ENCODE measurements at regions not wholly inside any gene's neighbourhood (a gene's known extent, or its start where the extent isn't known, plus 50 kb on each side); places are given as distances from the start of the nearest gene placed in this dataset.
A peak's percentile ranks its signal among the peaks of the same experiment; 100 is the strongest.
"Not testable (repeated sequence)": the region's sequence is repeated elsewhere in the genome, so short reads cannot be mapped to it uniquely, and the experiment has no call there.

DNA sequence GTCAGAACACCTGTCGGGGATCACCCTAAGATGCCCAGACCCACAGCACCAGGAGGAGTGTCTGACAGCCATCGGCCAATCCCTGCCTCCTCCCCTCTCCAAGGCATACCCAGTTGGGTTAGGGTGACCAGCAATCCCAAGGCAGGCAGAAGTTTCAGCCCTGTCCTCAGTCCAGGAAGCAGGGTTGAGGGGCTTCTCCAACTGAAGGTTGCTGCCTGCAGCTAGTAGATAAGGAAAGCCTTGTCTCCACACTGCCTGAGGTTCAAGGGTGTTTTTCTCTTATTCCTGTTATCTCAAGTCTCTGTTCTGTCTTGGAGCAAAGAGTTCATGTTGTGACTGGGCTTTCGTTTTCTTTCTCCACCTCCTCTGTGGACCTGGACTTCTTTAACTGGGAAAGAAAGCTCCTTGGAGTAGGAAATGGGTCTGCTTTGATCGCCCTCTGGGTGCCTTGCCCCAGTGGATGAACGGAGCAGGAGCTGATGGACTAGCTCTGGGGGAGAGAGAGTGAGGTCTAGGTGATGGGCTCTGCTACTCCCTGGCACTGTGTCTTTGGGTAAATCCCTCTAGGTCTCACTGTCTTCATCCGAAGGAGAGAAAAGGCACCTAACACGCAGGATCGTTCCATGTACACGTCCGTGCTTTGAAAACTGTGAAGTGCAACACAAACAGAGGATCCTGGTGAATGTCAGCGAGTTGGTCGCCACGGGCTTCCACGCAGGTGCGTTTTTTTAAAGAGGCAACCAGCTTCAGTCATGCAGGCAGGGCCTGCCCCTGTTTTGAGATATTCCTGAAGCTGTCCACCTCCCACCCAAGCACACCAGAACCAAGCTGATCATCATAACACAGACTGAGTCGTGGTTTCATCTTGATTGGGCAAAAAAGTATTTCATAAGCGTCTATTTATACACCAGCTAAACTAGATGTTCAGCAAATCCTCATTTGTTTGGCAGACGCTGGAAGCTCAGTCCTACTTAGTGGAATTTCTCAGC is 52.5 kb upstream of the FOXN3 start:
- WGBS, 2 donors = 55 to 59% methylated on average over 18 of the region's 18 CpGs
- no peaks in the 10 kb centered on the region for H3K27me3 ChIP-seq (ENCODE audit: control insufficient read depth in 1 of 2, insufficient read depth in 2 of 2, low read length in 1 of 2)
- H3K4me3 ChIP-seq (ENCODE audit: low read length in 2 of 2) = no peak overlapping the region
- no peaks in the 10 kb centered on the region for H3K36me3 ChIP-seq (ENCODE audit: control insufficient read depth in 1 of 2, insufficient read depth in 2 of 2, low read length in 1 of 2)
- H3K27ac ChIP-seq (ENCODE audit: low read depth in 1 of 2, low read length in 2 of 2) = peak overlapping the region in 1 of 2 donors; percentile 56
- H3K9me3 ChIP-seq (ENCODE audit: control insufficient read depth, low read length) = no peaks in the 10 kb centered on the region
- DNase-seq = no peak
- peak; percentile 56 for ATAC-seq (ENCODE audit: low FRiP score)
- peaks cover 0 to 4% of the 10 kb centered on the region in 2 donors for H3K4me1 ChIP-seq (ENCODE audit: control insufficient read depth in 1 of 2, insufficient read depth in 2 of 2, low read length in 2 of 2)
- intact Hi-C loops (cut with DNase I) = no loop called here

DNA sequence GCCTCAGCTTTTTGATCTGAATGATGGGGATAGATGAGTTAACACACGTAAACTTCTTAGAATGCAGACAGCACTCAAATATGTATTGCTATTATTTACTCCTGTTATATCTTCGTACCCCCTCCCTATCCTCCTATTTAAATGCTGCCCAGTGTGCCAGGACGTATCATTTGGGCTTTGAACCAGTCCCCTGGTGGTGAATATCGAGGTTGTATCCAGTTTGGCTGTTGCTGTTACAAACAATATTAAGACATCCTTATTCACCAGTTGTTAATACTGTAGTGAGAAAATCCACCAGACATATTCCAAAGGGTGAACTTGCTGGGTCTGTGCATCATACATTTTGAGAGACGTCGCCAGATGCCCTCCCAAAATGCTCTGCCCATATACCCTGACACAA is 51.5 kb upstream of the FOXN3 start:
- Histone ChIP-seq H3K27ac (ENCODE audit: low read depth in 1 of 2, low read length in 2 of 2) (no peak overlapping the region), H3K4me1 (ENCODE audit: control insufficient read depth in 1 of 2, insufficient read depth in 2 of 2, low read length in 2 of 2) (peaks cover 0 to 4% of the 10 kb centered on the region in 2 donors), H3K9me3 (ENCODE audit: control insufficient read depth, low read length) (no peaks in the 10 kb centered on the region), H3K36me3 (ENCODE audit: control insufficient read depth in 1 of 2, insufficient read depth in 2 of 2, low read length in 1 of 2) (no peaks in the 10 kb centered on the region), H3K4me3 (ENCODE audit: low read length in 2 of 2) (no peak overlapping the region), H3K27me3 (ENCODE audit: control insufficient read depth in 1 of 2, insufficient read depth in 2 of 2, low read length in 1 of 2) (no peaks in the 10 kb centered on the region)
- ATAC-seq (ENCODE audit: low FRiP score) (no peak), DNase-seq (no peak)
- intact Hi-C loops (cut with DNase I) = no loop called here
- WGBS, 2 donors = 95 to 97% methylated on average over 6 of the region's 6 CpGs

GRCh38 chr14:89468030-89468429 is 51.0 kb upstream of the FOXN3 start:
- WGBS, 2 donors = 71 to 75% methylated on average over 6 of the region's 6 CpGs
- H3K27ac ChIP-seq (ENCODE audit: low read depth in 1 of 2, low read length in 2 of 2); H3K4me3 ChIP-seq (ENCODE audit: low read length in 2 of 2); H3K4me1 ChIP-seq (ENCODE audit: control insufficient read depth in 1 of 2, insufficient read depth in 2 of 2, low read length in 2 of 2); H3K9me3 ChIP-seq (ENCODE audit: control insufficient read depth, low read length); DNase-seq; intact Hi-C loops (cut with DNase I); H3K27me3 ChIP-seq (ENCODE audit: control insufficient read depth in 1 of 2, insufficient read depth in 2 of 2, low read length in 1 of 2); H3K36me3 ChIP-seq (ENCODE audit: control insufficient read depth in 1 of 2, insufficient read depth in 2 of 2, low read length in 1 of 2); ATAC-seq (ENCODE audit: low FRiP score): not testable (repeated sequence)

- Histone ChIP-seq H3K9me3 (ENCODE audit: control insufficient read depth, low read length) (no peaks in the 10 kb centered on the region), H3K27me3 (ENCODE audit: control insufficient read depth in 1 of 2, insufficient read depth in 2 of 2, low read length in 1 of 2) (no peaks in the 10 kb centered on the region), H3K36me3 (ENCODE audit: control insufficient read depth in 1 of 2, insufficient read depth in 2 of 2, low read length in 1 of 2) (no peaks in the 10 kb centered on the region), H3K4me3 (ENCODE audit: low read length in 2 of 2) (no peak overlapping the region), H3K4me1 (ENCODE audit: control insufficient read depth in 1 of 2, insufficient read depth in 2 of 2, low read length in 2 of 2) (peaks cover 0 to 4% of the 10 kb centered on the region in 2 donors), H3K27ac (ENCODE audit: low read depth in 1 of 2, low read length in 2 of 2) (no peak overlapping the region)
- 72 to 87% methylated on average over 14 of the region's 14 CpGs for WGBS, 2 donors
- peak; percentile 20 for ATAC-seq (ENCODE audit: low FRiP score)
- intact Hi-C loops (cut with DNase I) = no loop called here
- no peak for DNase-seq
These were observed 49.9 kb upstream of the FOXN3 start for GRCh38 chr14:89466944-89467343.

Data from aorta (tissue), 5 donors.